PC-9 (cell line): ENCODE measurements at regions not wholly inside any gene's neighbourhood (a gene's known extent, or its start where the extent isn't known, plus 50 kb on each side); places are given as distances from the start of the nearest gene placed in this dataset.

ENCODE experiments used
- BruUV-seq: library from RNA; stranded (reverse); fragments of 400-500 nt; replicated peaks from 2 replicates; lab custom pipeline; 2021; lab: Mats Ljungman, UMichigan
- CTCF ChIA-PET: fragments of 300-600 bp; sonication (Branson Sonifier 250); formaldehyde crosslinking; loops from one replicate; lab custom pipeline; 2022; ENCODE audit warnings: antibody characterized with exemption; lab: Charles Lee
- POLR2A ChIA-PET: fragments of 300-600 bp; sonication (Branson Sonifier 250); formaldehyde crosslinking; loops from one replicate; lab custom pipeline; 2022; ENCODE audit warnings: antibody characterized with exemption; ENCODE audit not compliant: unreplicated experiment; lab: Charles Lee
- DNase-seq, 2 experiments: peaks; one replicate each; pipeline versions ENCODE4 v3.0.0 to v3.0.0-alpha.2; 2015 to 2022; ENCODE audit warnings: mixed read lengths in 1 of 2
- H2AFZ ChIP-seq: fragments of 200-600 bp; sonication (generic); 2 replicates; pipeline ENCODE4 v1.8.1; 2017; ENCODE audit warnings: antibody characterized with exemption
- H3F3A ChIP-seq: fragments of 200-600 bp; sonication (generic); 2 replicates; pipeline ENCODE4 v1.8.1; 2017; ENCODE audit warnings: antibody characterized with exemption, mild to moderate bottlenecking, low read depth; ENCODE audit not compliant: insufficient read depth
- H3K27ac ChIP-seq: fragments of 200-600 bp; sonication (generic); 2 replicates; pipeline ENCODE4 v1.6.1; 2016; ENCODE audit warnings: mixed run types
- H3K27me3 ChIP-seq: fragments of 200-600 bp; sonication (generic); 2 replicates; pipeline ENCODE4 v1.6.1; 2016; ENCODE audit warnings: low read depth, mixed run types; ENCODE audit not compliant: insufficient read depth
- H3K36me3 ChIP-seq: fragments of 200-600 bp; sonication (generic); 2 replicates; pipeline ENCODE4 v1.6.1; 2016; ENCODE audit warnings: low read depth, mixed run types
- H3K4me1 ChIP-seq: fragments of 200-600 bp; sonication (generic); replicated peaks from 2 replicates; pipeline ENCODE4 v1.6.1; 2016; ENCODE audit warnings: mixed run types; ENCODE audit not compliant: insufficient read depth
- H3K4me2 ChIP-seq: fragments of 200-600 bp; sonication (generic); 2 replicates; pipeline ENCODE4 v1.6.1; 2017; ENCODE audit warnings: mixed run types
- H3K4me3 ChIP-seq: fragments of 200-600 bp; sonication (generic); 2 replicates; pipeline ENCODE4 v1.6.1; 2016; ENCODE audit warnings: mixed run types
- H3K79me2 ChIP-seq: fragments of 200-600 bp; sonication (generic); 2 replicates; pipeline ENCODE4 v1.6.1; 2017; ENCODE audit warnings: low read depth, mixed run types
- H3K9me2 ChIP-seq: fragments of 200-600 bp; sonication (generic); 2 replicates; pipeline ENCODE4 v1.8.1; 2017; ENCODE audit warnings: mild to moderate bottlenecking; ENCODE audit not compliant: insufficient read depth
- H3K9me3 ChIP-seq: fragments of 200-600 bp; sonication (generic); 2 replicates; pipeline ENCODE4 v1.8.1; 2016; ENCODE audit warnings: low read depth; ENCODE audit not compliant: insufficient read depth
- H4K20me1 ChIP-seq: fragments of 200-600 bp; sonication (generic); 2 replicates; pipeline ENCODE4 v1.8.1; 2017; ENCODE audit not compliant: insufficient read depth
- CTCF ChIP-seq: fragments of 200-600 bp; sonication (generic); conservative IDR thresholded peaks from 2 replicates; pipeline ENCODE4 v1.6.1; 2017; ENCODE audit warnings: mixed run types, antibody characterized with exemption, mild to moderate bottlenecking, moderate library complexity
- EZH2 ChIP-seq: fragments of 200-600 bp; sonication (generic); IDR thresholded peaks from 2 replicates; pipeline ENCODE4 v1.8.0; 2017; ENCODE audit warnings: antibody characterized with exemption, low read depth
- intact Hi-C: fragments of 100-400 bp; cut with micrococcal nuclease; formaldehyde crosslinking; loops from one replicate; pipeline ENCODE4 v1.10.0; 2022; ENCODE audit not compliant: unreplicated experiment

- no peaks in the 10 kb centered on the region for H3K36me3 ChIP-seq
- no peaks in the 10 kb centered on the region for H3K9me2 ChIP-seq
- H3K79me2 ChIP-seq, result no peaks in the 10 kb centered on the region
- peaks cover 77% of the 10 kb centered on the region for H3K27me3 ChIP-seq
- H3K4me2 ChIP-seq, result no peak overlapping the region
- ChIA-PET CTCF (no interaction called here), POLR2A (no interaction called here)
- no peaks in the 10 kb centered on the region for H4K20me1 ChIP-seq
- no peak overlapping the region for H2AFZ ChIP-seq
- H3K4me1 ChIP-seq, result no peaks in the 10 kb centered on the region
- TF ChIP-seq EZH2 (no peak), CTCF (no peak)
- no peak overlapping the region for H3K27ac ChIP-seq
- no peak for DNase-seq
- no peaks in the 10 kb centered on the region for H3K9me3 ChIP-seq
- no TSS peak for BruUV-seq
- H3F3A ChIP-seq, result no peaks in the 10 kb centered on the region
- intact Hi-C loops, result no loop called here
- no peak overlapping the region for H3K4me3 ChIP-seq
Measured at GRCh38 chr10:131771634-131772358, 129.0 kb upstream of the PPP2R2D start.

- no peak overlapping the region for H3K4me2 ChIP-seq
- no TSS peak for BruUV-seq
Measured at GRCh38 chr10:131772441-131772840, 128.4 kb upstream of the PPP2R2D start.

More at GRCh38 chr10:131772441-131772840, 128.4 kb upstream of the PPP2R2D start:
- H3K4me3 ChIP-seq, result no peak overlapping the region
- TF ChIP-seq CTCF (no peak), EZH2 (no peak)
- peaks cover 81% of the 10 kb centered on the region for H3K27me3 ChIP-seq
- no peaks in the 10 kb centered on the region for H3K9me3 ChIP-seq
- DNase-seq, result no peak
- no peak overlapping the region for H3K27ac ChIP-seq
- no peaks in the 10 kb centered on the region for H3K4me1 ChIP-seq
- no peaks in the 10 kb centered on the region for H3K9me2 ChIP-seq
- no peaks in the 10 kb centered on the region for H3F3A ChIP-seq
- ChIA-PET CTCF (no interaction called here), POLR2A (no interaction called here)
- intact Hi-C loops, result no loop called here
- H3K79me2 ChIP-seq, result no peaks in the 10 kb centered on the region
- no peaks in the 10 kb centered on the region for H3K36me3 ChIP-seq
- no peaks in the 10 kb centered on the region for H4K20me1 ChIP-seq
- no peak overlapping the region for H2AFZ ChIP-seq
